ENCODE measurements at regions not wholly inside any gene's neighbourhood (a gene's known extent, or its start where the extent isn't known, plus 50 kb on each side); places are given as distances from the start of the nearest gene placed in this dataset.

- no peak for DNase-seq
These were observed 68.7 kb upstream of the ADAMTSL1 start for GRCh38 chr9:18405240-18405639.

- no peak for DNase-seq
These were observed 63.0 kb upstream of the ADAMTSL1 start for GRCh38 chr9:18410983-18411382.

- DNase-seq = no peak
These were observed 52.6 kb upstream of the ADAMTSL1 start for GRCh38 chr9:18421391-18421790.

GRCh38 chr9:18422296-18423036 is 51.5 kb upstream of the ADAMTSL1 start:
- DNase-seq = no peak

GRCh38 chr9:18423791-18424531 is 50.0 kb upstream of the ADAMTSL1 start:
- DNase-seq = no peak
